ENCODE measurements at regions not wholly inside any gene's neighbourhood (a gene's known extent, or its start where the extent isn't known, plus 50 kb on each side); places are given as distances from the start of the nearest gene placed in this dataset.

DNA sequence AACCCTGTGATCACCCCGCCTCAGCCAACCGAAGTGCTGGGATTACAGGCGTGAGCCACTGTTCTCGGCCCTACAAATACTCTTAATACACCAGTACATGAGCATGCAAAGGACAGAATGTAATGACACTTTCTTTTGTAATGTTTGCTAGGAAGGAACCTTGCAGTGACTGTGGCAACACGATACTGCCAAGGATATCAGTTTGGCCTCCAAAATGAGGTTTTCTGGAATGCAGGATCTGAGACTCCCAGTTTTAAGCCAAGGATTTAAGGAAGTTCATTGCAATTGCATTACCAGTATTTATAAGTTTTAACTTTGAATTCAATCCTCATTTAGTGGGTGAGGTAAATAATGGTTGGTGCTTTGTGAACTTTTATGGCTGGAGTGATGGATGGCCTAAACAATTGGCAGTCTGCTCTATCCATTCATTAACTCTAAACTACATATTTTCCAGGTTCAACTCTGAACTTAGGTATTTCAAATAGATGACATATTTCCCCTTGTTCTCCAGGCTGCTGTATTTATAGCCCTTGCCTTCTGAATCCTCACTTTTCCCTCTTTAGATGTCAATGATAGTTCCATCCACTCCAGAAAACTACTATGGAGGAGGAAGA is 330.3 kb downstream of the C11orf87 start:
- DNase-seq = no peak

DNA sequence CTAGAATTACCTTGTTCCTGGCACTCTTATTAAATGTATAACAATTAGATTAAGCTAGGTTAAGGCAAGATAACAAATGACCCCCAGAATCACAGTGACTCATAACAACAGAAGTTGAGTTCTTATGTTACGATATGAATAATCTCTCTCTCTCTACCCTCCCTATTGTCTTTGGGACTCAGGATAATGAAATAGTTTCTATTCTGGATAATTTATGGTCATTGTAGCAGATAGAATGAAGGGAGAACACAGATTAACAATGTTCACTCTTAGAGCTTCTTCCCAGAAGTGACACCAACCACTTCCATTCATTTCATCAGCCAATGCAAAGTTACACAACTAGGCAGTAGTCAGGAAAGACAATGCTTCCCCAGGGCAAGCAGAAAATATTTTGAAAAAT is 334.5 kb downstream of the C11orf87 start:
- no peak for DNase-seq

DNA sequence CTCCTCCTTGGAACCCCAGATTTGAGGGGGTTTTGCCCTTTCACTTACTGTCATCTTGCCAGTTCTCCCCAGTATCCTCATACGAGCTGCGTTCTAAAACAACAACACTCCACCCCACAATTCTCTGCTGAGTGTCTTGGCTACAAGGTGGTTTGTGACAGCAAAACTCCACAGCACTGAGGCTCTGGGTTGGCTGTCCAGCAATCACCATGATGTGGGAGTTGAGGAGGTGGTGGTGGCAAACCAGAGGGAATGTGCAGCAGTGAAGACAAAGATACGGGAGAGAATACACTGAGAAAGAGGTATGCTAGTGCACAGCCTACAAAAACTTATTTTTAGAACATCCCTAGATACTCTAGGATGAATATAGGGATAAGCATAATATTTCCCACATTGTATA is 335.0 kb downstream of the C11orf87 start:
- DNase-seq = no peak

DNA sequence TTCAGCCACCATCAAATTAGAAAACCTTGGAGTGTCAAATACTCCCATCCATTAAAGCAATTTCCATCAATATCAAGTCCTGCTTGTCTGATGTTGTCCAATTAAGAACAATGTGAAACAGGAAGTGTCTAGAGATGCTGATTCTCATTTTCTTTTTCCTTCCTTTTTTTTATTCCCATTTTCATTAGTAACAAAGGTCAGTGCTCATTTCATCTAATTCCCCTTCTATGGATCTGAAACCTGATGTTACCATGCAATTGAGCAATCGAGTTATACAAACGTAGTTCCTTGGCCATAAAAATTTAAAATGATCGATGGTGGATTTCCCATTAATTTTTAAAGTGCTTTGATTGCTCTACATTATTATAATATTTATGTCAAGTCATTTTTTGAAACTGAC is 330.6 kb upstream of the ZC3H12C start:
- no peak for DNase-seq

DNA sequence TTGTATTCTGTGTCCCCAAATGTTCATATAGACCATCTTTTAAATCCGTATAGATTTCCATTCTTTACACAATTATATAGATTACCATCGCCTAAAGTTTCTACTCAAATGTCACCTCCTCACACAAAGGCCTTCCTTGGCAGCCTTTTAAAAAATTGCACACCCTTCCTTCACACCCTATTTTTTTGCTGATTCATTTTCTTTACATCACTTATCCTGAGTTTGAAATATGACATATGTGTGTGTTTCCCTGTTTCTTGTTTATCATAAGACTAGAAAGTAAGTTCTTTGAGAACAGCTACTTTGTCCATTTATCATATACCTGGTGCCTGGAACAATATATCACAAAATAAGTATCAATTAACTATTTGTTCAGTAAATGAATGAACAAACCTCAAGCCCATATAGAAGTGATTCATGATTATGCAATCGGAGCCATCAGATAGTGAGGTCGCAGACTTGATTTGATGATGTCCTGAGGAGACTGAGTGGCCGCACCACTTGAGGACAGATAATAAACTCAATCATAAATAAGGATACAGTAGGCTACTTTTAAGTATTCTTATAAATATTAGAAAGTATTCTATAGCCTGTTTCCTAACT is 327.4 kb upstream of the ZC3H12C start:
- DNase-seq = no peak

DNA sequence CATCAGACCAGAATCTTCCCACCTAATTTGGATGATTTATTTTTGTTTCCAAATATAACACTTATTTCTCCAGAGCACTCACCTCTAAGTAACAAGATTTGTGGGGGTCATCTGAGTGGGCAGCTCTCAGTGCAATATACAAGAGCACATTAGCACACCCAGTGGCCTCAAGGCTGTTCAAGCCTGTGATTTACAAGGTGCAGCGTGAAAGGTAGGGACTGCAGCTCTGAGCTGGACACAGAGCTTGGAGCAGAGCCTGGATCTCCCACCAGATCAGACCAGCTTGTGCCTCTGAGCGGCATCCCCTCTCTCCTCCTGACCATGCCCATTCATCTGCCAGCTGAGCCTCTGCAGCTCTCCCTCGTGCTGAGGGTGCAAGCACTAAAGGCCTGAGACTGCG is 323.3 kb upstream of the ZC3H12C start:
- no peak for DNase-seq

DNA sequence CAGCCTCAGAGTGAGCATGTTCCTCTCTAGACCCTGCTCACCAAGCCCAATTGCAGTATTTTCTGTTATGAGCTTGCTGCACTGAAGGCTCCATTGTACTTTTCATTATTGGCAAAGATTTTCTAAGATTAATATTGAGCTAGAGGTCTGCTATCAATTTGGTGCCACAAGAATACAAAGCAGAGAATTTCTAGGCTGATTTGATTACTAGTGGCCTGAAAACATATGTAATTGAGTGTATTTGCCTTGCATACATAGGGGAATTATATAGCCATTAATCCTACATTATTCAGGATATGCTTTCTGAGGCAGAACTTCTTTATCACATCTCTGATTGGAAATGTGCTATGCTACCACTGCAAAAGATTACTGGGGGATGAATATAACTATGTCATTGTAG is 322.9 kb upstream of the ZC3H12C start:
- no peak for DNase-seq

DNA sequence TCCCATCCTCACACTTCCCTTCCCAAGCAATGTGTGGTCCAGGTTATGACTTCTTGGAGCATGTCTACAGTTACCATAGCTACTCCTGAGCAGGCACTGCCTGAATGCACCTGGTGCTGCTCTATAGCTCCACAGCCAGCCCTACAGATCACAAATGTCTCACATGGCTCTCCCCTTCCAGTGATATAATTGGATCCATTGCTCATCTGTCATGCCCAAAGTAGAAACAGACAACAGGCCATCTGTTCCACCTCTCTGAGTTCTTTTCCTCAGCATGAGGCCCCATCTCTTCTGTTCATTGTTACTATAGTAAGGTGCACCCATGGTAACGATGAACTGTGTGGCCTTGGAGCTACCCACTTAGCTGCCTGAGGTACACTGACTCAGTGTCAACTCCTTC is 320.3 kb upstream of the ZC3H12C start:
- no peak for DNase-seq

DNA sequence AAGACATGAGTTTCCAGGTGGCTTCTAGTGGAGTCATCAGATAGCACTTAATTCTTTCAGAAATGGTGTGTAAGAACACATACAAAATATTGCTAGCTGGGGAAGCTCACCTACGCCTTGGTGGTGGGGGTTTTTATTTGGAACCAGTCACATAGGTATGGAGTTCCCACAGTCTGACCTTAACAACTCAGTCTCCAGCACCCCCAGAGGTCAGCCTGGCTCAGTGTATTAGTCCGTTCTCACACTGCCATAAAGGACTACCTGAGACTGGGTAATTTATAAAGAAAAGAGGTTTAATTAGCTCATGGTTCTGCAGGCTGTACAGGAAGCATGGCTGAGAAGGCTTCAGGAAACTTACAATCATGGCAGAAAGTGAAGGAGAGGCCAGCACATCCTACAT is 317.5 kb upstream of the ZC3H12C start:
- no peak for DNase-seq

DNA sequence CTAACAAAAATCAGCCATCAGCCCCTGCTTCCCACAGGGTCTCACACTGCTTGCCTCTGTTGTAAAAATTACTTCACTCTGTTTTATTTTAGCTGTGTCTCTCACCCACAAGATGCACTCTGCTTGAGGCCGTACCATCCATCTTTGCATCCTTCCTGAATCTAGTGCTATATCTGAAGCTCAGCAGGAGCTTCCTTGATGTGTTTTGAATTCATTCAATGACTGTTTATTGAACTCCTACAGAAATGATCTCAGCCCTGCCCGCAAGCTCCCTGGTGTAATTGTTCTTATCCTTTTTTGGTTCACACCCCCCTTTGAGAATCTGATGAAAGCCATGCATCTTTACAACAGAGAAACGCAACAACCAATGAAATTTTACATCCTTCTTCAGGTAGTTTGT is 310.2 kb upstream of the ZC3H12C start:
- DNase-seq = no peak

DNA sequence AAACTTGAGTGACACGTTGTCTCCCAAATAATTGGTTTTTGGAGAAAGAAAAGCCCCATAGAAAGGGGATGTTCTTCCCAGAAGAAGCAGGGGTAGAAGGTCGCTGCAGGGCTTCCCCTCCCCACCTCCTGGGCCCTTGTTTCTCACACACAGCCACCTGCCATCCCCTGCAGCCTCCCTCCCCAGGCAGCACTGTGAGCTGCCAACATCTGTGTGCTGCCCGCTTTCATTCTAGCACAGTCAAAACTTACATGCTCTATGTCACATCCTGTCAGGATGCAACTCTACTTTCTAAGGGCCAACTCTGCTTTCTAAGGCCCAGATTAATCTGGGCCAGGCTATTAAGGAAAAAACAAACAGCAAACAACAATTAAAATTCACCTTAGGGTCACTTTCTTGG is 309.4 kb upstream of the ZC3H12C start:
- DNase-seq = no peak

DNA sequence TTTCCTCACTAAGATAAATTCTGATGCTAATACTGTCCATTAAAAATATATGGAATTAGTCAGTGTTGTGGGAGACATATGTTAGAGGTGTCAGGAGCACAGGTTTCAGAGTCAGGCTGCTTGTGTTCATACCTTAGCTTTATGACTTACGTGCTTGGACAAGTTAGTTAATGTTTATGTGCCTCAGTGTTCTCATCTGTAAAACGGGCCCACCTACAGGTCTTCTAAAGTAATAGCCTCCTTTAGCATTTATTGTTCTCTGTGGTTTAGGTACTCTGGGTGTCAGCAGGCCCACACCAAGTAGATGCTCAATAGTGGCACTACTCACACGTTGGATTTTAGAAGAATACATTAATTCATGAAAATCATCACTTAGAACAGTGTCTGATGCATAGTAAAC is 308.7 kb upstream of the ZC3H12C start:
- DNase-seq = no peak

DNA sequence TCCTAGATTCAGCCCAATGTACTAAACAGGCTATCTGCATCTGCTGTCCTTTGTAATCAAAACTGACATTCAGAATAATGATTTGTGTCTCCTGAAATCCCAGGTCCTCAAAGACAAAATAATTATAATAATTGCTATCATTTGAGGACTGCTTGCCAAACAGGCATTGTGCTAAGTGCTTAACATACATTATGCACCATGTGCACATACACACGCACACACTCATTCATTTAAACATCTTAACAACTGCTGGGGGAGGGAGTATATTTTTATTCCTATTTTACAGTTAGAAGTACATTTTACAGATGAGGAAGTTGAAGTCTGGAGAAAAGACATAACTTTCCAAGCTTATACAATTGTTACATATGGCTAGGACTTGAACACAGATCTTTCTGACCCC is 308.0 kb upstream of the ZC3H12C start:
- no peak for DNase-seq

DNA sequence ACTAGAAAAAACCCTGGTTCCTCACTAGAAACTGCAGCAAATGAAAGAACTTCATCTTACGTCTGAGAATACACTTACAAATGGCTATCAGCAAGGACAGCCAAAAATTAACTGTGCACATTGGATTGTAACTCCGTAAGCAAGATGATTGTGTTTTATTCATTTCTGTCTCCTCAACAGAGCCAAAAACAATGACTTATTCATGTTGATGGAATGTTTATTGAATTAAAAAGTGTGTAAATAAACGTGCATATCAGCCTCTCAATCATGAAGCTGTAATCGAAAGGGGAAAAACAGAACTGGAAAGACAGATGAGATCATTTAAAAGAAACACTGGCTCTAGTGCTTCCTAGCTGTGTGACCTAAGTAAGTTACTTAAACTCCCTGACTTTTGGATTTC is 307.5 kb upstream of the ZC3H12C start:
- no peak for DNase-seq

DNA sequence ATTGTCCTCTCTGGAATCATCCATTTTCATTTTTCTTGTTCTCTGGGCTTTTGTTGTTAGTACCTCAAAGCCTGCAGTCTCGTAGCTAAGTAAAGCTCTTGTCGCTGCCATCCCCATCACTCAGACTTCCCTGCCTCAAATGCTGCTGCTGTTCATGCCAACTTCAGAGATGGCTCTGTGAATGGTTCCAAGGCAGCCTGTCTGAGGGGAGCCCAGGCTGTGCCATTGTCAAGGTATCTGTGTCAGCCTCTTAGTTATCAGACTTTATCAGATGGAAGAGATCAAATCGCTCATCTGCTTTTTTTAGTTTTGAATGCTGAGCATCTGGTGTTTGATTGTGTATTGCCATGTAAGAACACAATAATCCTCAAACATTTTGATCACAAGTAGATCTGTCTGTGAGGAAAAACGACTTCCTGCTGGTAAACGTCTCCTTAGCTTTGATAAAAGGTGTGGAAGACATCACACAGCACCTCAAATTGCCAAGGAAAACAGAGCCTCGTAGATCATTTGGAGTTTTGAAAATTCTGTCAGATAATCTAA is 304.2 kb upstream of the ZC3H12C start:
- DNase-seq = no peak

DNA sequence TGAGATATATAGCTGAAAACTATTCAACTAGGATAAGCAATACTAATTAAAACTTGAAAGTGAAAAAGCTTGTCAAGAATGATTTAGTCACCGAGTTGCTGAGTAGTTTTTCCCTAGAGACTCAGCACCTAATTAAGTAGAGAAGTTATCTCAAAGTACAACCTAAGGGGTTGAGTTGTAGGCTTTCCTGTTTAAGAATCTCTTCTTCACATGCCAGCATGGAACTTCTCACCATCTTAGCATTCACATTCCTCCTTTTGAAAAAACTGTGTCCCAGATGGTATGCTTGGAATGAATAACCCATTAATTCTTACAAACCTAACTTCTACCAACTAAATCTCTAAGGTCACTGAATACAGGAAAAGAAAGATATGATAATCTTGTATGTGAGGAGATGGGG is 303.3 kb upstream of the ZC3H12C start:
- no peak for DNase-seq

DNA sequence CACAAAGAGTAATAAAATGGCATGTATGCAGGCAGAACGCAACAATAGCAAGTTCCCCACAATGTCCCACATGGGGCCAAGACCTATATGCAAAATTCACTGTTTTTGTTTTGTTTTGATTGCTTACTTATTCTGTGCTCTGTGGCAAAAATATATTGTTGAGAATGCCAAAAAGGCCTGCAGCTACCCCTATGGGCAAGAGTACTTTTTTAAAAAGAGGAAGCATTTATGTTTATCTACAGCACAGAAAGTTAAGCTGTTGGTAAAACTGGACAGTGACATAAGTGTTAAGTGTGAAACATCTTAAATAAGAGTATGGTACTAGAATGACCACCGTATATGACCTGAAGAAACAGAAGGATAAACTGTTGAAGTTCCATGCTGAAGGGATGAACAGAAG is 301.9 kb upstream of the ZC3H12C start:
- DNase-seq = no peak

DNA sequence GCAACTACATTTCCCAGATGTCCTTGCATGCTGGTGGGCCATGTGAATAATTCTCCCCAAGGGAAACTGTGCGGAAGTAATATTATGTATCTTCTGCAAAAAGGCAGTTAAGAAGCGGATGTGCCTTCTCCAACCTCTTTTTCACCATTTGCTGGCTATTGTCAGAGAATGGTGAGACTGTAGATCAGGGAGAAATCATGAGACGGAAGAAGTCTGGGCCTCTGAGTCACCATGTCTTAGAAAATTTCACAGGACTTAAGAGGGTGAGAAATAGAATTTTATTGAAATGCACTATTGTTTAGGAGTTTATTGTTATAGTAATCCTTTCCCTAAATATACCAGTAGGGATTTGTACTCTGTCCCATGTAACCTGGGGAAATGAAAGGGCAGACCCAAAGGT is 298.7 kb upstream of the ZC3H12C start:
- no peak for DNase-seq

DNA sequence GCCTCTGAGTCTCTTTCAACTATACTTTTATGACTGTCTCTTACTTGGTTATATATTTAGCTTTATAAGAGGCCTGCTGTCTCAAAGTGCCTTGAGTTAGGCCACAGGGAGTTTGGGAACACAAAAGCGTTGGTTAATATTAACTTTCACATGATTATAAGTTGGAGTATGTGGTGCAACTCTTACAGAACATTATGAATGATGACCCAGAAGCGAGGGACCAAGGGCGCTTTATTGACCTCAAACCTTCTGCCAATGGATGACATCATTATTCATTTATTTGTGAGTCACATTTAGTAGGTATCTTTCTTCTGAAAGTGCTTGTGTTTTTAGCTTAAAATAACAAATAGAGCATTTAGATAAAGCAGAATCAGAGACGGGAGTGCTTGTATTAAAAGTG is 298.0 kb upstream of the ZC3H12C start:
- no peak for DNase-seq

DNA sequence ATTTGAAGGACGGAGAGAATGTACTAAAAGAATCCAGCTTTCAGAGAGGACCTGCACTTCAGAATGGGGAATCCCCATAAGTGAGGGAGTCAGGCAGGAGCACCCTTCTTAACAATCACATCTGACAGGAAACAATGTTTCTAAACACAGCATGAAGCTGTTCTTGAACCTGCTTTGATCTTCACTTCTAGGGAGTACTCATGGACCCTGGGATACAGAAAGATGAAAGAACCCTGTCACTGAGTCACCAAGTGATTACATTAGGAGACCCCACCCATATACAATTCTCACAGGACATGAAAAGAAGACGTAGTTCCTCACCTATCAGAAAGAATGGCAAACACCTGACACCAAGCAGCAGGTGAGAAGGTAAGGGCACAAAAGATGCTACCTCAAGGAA is 296.9 kb upstream of the ZC3H12C start:
- no peak for DNase-seq

DNA sequence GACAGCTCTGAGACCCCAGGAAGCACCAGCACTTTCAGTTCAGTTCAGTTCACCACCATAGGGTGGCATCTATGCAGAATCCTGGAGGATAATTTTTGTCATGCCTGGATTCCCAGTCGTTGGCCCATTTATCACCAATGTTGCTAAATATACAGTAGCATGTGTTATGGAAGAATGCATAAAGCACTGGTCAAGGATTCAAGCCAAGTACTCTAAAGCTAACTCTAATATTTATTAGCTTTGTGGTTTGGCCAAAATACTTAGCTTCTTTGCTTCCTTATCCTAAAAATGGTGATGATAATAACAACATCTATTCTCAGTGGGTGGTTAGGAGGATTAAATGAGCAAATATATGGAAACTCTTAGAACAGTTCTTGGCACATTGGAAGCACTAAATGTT is 294.7 kb upstream of the ZC3H12C start:
- DNase-seq = no peak

DNA sequence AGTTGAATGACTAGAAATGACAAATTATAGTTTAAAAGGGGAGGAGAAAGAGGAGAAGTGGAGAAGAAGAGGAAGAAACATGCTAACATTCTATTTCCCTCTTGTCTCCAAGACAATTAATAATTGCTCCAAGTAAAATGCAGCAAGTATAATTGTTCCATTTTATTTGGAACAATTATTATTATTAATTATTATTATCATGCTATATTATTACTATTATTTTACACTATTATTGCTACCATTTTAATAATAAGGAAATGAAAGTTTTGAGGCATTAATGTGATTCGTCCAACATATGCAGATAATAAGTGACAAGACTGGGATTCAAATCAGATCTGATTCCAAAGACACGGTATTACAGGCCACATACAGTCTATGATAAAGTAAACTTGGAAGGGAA is 293.6 kb upstream of the ZC3H12C start:
- no peak for DNase-seq

DNA sequence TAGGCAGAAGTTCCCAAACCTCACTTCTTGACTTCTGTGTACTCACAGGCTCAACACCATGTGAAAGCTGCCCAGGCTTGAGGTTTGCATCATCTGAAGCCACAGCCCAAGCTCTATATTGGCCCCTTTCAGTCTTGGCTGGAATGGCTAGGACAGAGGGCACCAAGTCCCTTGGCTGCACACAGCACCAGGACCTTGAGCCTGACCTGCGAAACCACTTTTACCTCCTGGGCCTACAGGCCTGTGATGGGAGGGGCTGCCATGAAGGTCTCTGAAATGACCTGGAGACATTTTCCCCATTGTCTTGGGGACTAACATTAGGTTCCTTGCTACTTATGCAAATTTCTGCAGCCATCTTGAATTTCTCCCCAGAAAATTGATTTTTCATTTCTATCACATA is 288.3 kb upstream of the ZC3H12C start:
- no peak for DNase-seq

DNA sequence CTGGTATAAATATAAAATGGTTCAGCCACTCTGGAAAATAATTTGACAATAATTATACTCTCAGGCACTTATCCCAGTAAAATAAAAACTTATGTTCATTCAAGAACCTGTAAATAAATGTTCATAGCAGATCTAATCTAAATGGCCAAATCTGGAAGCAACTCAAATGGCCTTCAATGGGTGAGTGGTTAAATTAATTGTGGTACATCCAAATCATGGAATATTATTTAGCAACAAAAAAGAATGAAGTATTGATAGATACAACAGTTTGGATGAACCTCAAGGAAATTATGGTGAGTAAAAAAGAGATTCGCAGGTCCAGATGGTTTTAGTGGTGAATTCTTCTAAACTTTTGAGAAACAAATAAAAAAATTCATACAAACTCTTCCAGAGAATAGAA is 287.0 kb upstream of the ZC3H12C start:
- no peak for DNase-seq

DNA sequence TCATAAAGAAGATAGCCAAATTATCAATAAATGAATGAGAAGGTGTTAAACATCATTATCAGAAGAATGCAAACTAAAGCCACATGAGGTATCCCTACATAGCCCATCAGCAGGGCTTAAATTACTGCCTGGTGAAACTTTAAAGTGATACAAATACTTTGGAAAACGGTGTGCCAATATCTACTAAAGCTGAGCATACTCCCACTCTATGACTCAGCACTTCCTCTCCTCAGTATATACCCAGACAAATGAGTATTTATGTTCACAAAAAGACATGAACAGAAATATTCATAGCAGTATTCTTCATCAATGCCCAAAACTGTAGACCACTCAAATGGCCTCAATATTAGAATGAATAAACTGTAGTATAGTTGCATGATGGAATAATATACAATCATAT is 284.6 kb upstream of the ZC3H12C start:
- no peak for DNase-seq
